ENCODE measurements at regions not wholly inside any gene's neighbourhood (a gene's known extent, or its start where the extent isn't known, plus 50 kb on each side); places are given as distances from the start of the nearest gene placed in this dataset.

GRCh38 chr7:118298771-118299170, 74.3 kb downstream of the ANKRD7 start:
- Histone ChIP-seq H3K27ac (ENCODE audit: insufficient read depth, low read depth, low read length, poor library complexity, severe bottlenecking) (no peak overlapping the region), H3K27me3 (ENCODE audit: control insufficient read depth, insufficient read depth, low read length, poor library complexity, severe bottlenecking) (no peaks in the 10 kb centered on the region), H3K4me1 (ENCODE audit: control insufficient read depth, insufficient read depth, low read length) (no peaks in the 10 kb centered on the region), H3K4me3 (ENCODE audit: insufficient read depth, low read depth, low read length) (no peak overlapping the region), H3K9me3 (ENCODE audit: control insufficient read depth, low read length) (no peaks in the 10 kb centered on the region), H3K36me3 (ENCODE audit: control insufficient read depth, insufficient read depth, low read length) (no peaks in the 10 kb centered on the region)

GRCh38 chr7:118300177-118300576, 75.7 kb downstream of the ANKRD7 start:
- Histone ChIP-seq H3K36me3 (ENCODE audit: control insufficient read depth, insufficient read depth, low read length) (no peaks in the 10 kb centered on the region), H3K27me3 (ENCODE audit: control insufficient read depth, insufficient read depth, low read length, poor library complexity, severe bottlenecking) (no peaks in the 10 kb centered on the region), H3K4me1 (ENCODE audit: control insufficient read depth, insufficient read depth, low read length) (no peaks in the 10 kb centered on the region), H3K27ac (ENCODE audit: insufficient read depth, low read depth, low read length, poor library complexity, severe bottlenecking) (no peak overlapping the region), H3K9me3 (ENCODE audit: control insufficient read depth, low read length) (no peaks in the 10 kb centered on the region), H3K4me3 (ENCODE audit: insufficient read depth, low read depth, low read length) (no peak overlapping the region)

GRCh38 chr7:118304100-118304499, 79.6 kb downstream of the ANKRD7 start:
- no peak overlapping the region for H3K27ac ChIP-seq (ENCODE audit: insufficient read depth, low read depth, low read length, poor library complexity, severe bottlenecking)

GRCh38 chr7:118305671-118306070, 81.2 kb downstream of the ANKRD7 start:
- Histone ChIP-seq H3K4me3 (ENCODE audit: insufficient read depth, low read depth, low read length) (no peak overlapping the region), H3K27ac (ENCODE audit: insufficient read depth, low read depth, low read length, poor library complexity, severe bottlenecking) (no peak overlapping the region), H3K9me3 (ENCODE audit: control insufficient read depth, low read length) (no peaks in the 10 kb centered on the region), H3K36me3 (ENCODE audit: control insufficient read depth, insufficient read depth, low read length) (no peaks in the 10 kb centered on the region), H3K4me1 (ENCODE audit: control insufficient read depth, insufficient read depth, low read length) (no peaks in the 10 kb centered on the region), H3K27me3 (ENCODE audit: control insufficient read depth, insufficient read depth, low read length, poor library complexity, severe bottlenecking) (no peaks in the 10 kb centered on the region)
- 85 to 89% methylated on average over 1 of the region's 1 CpG for WGBS, 2 experiments

More at GRCh38 chr7:118304100-118304499, 79.6 kb downstream of the ANKRD7 start:
- H3K4me3 ChIP-seq (ENCODE audit: insufficient read depth, low read depth, low read length), result no peak overlapping the region
- no peaks in the 10 kb centered on the region for H3K9me3 ChIP-seq (ENCODE audit: control insufficient read depth, low read length)
- no peaks in the 10 kb centered on the region for H3K4me1 ChIP-seq (ENCODE audit: control insufficient read depth, insufficient read depth, low read length)
- H3K27me3 ChIP-seq (ENCODE audit: control insufficient read depth, insufficient read depth, low read length, poor library complexity, severe bottlenecking), result no peaks in the 10 kb centered on the region
- no peaks in the 10 kb centered on the region for H3K36me3 ChIP-seq (ENCODE audit: control insufficient read depth, insufficient read depth, low read length)
- 73 to 88% methylated on average over 1 to 2 of the region's 2 CpGs for WGBS, 2 experiments

GRCh38 chr7:118306771-118307170, 82.3 kb downstream of the ANKRD7 start:
- Histone ChIP-seq H3K4me1 (ENCODE audit: control insufficient read depth, insufficient read depth, low read length) (no peaks in the 10 kb centered on the region), H3K36me3 (ENCODE audit: control insufficient read depth, insufficient read depth, low read length) (no peaks in the 10 kb centered on the region), H3K4me3 (ENCODE audit: insufficient read depth, low read depth, low read length) (no peak overlapping the region), H3K9me3 (ENCODE audit: control insufficient read depth, low read length) (no peaks in the 10 kb centered on the region), H3K27ac (ENCODE audit: insufficient read depth, low read depth, low read length, poor library complexity, severe bottlenecking) (no peak overlapping the region), H3K27me3 (ENCODE audit: control insufficient read depth, insufficient read depth, low read length, poor library complexity, severe bottlenecking) (no peaks in the 10 kb centered on the region)
- WGBS, 2 experiments, result 88 to 90% methylated on average over 2 of the region's 2 CpGs

GRCh38 chr7:118311121-118311836, 86.8 kb downstream of the ANKRD7 start:
- Histone ChIP-seq H3K4me1 (ENCODE audit: control insufficient read depth, insufficient read depth, low read length) (no peaks in the 10 kb centered on the region), H3K36me3 (ENCODE audit: control insufficient read depth, insufficient read depth, low read length) (no peaks in the 10 kb centered on the region), H3K9me3 (ENCODE audit: control insufficient read depth, low read length) (no peaks in the 10 kb centered on the region), H3K4me3 (ENCODE audit: insufficient read depth, low read depth, low read length) (no peak overlapping the region), H3K27me3 (ENCODE audit: control insufficient read depth, insufficient read depth, low read length, poor library complexity, severe bottlenecking) (no peaks in the 10 kb centered on the region), H3K27ac (ENCODE audit: insufficient read depth, low read depth, low read length, poor library complexity, severe bottlenecking) (no peak overlapping the region)
- 86% methylated on average over 1 of the region's 1 CpG; no CpG with 5 or more reads in 1 of the 2 experiments for WGBS, 2 experiments

- Histone ChIP-seq H3K4me1 (ENCODE audit: control insufficient read depth, insufficient read depth, low read length) (no peaks in the 10 kb centered on the region), H3K27me3 (ENCODE audit: control insufficient read depth, insufficient read depth, low read length, poor library complexity, severe bottlenecking) (no peaks in the 10 kb centered on the region), H3K27ac (ENCODE audit: insufficient read depth, low read depth, low read length, poor library complexity, severe bottlenecking) (no peak overlapping the region), H3K36me3 (ENCODE audit: control insufficient read depth, insufficient read depth, low read length) (no peaks in the 10 kb centered on the region), H3K9me3 (ENCODE audit: control insufficient read depth, low read length) (no peaks in the 10 kb centered on the region), H3K4me3 (ENCODE audit: insufficient read depth, low read depth, low read length) (no peak overlapping the region)
- 73 to 88% methylated on average over 1 of the region's 1 CpG for WGBS, 2 experiments
Measured at GRCh38 chr7:118312051-118312450, 87.5 kb downstream of the ANKRD7 start.

- no peaks in the 10 kb centered on the region for H3K36me3 ChIP-seq (ENCODE audit: control insufficient read depth, insufficient read depth, low read length)
- H3K4me3 ChIP-seq (ENCODE audit: insufficient read depth, low read depth, low read length), result no peak overlapping the region
- no peaks in the 10 kb centered on the region for H3K27me3 ChIP-seq (ENCODE audit: control insufficient read depth, insufficient read depth, low read length, poor library complexity, severe bottlenecking)
- no peaks in the 10 kb centered on the region for H3K9me3 ChIP-seq (ENCODE audit: control insufficient read depth, low read length)
- no peak overlapping the region for H3K27ac ChIP-seq (ENCODE audit: insufficient read depth, low read depth, low read length, poor library complexity, severe bottlenecking)
- WGBS, 2 experiments, result 100% methylated on average over 1 of the region's 1 CpG
- H3K4me1 ChIP-seq (ENCODE audit: control insufficient read depth, insufficient read depth, low read length), result no peaks in the 10 kb centered on the region
Measured at GRCh38 chr7:118312966-118313365, 88.5 kb downstream of the ANKRD7 start.

- WGBS, 2 experiments, result 96 to 97% methylated on average over 4 of the region's 4 CpGs
- H3K36me3 ChIP-seq (ENCODE audit: control insufficient read depth, insufficient read depth, low read length), result no peaks in the 10 kb centered on the region
- H3K4me1 ChIP-seq (ENCODE audit: control insufficient read depth, insufficient read depth, low read length), result no peaks in the 10 kb centered on the region
- no peak overlapping the region for H3K27ac ChIP-seq (ENCODE audit: insufficient read depth, low read depth, low read length, poor library complexity, severe bottlenecking)
- H3K27me3 ChIP-seq (ENCODE audit: control insufficient read depth, insufficient read depth, low read length, poor library complexity, severe bottlenecking), result no peaks in the 10 kb centered on the region
- no peaks in the 10 kb centered on the region for H3K9me3 ChIP-seq (ENCODE audit: control insufficient read depth, low read length)
- no peak overlapping the region for H3K4me3 ChIP-seq (ENCODE audit: insufficient read depth, low read depth, low read length)
Measured at GRCh38 chr7:118324790-118325449, 100.4 kb downstream of the ANKRD7 start.

- Histone ChIP-seq H3K36me3 (ENCODE audit: control insufficient read depth, insufficient read depth, low read length) (no peaks in the 10 kb centered on the region), H3K4me3 (ENCODE audit: insufficient read depth, low read depth, low read length) (no peak overlapping the region), H3K27ac (ENCODE audit: insufficient read depth, low read depth, low read length, poor library complexity, severe bottlenecking) (no peak overlapping the region), H3K27me3 (ENCODE audit: control insufficient read depth, insufficient read depth, low read length, poor library complexity, severe bottlenecking) (no peaks in the 10 kb centered on the region), H3K9me3 (ENCODE audit: control insufficient read depth, low read length) (no peaks in the 10 kb centered on the region), H3K4me1 (ENCODE audit: control insufficient read depth, insufficient read depth, low read length) (no peaks in the 10 kb centered on the region)
Measured at GRCh38 chr7:118325450-118325808, 100.9 kb downstream of the ANKRD7 start.

Data from ectodermal cell (in vitro differentiated cells).